Sciatic nerve (tissue), 2 donors: ENCODE measurements at regions not wholly inside any gene's neighbourhood (a gene's known extent, or its start where the extent isn't known, plus 50 kb on each side); places are given as distances from the start of the nearest gene placed in this dataset.
"Not testable (repeated sequence)": the region's sequence is repeated elsewhere in the genome, so short reads cannot be mapped to it uniquely, and the experiment has no call there.

Source experiments
- ATAC-seq: fragments of 200-7000 bp; cut with Tn5 transposase; one replicate; pipeline ENCODE4 v1.9.1; 2020; ENCODE audit warnings: mild to moderate bottlenecking, moderate library complexity
- DNase-seq: peaks from one replicate; pipeline ENCODE4 v3.0.0-alpha.2; 2020; ENCODE audit warnings: low spot score
- intact Hi-C: fragments of 100-400 bp; cut with DNase I; formaldehyde crosslinking; loops from one replicate; pipeline ENCODE4 v1.14.2; 2022
- donor health status: DM: no; HTN: no; CAD: no.
- donor health status: DM: no; HTN: no; CAD: no.

DNA sequence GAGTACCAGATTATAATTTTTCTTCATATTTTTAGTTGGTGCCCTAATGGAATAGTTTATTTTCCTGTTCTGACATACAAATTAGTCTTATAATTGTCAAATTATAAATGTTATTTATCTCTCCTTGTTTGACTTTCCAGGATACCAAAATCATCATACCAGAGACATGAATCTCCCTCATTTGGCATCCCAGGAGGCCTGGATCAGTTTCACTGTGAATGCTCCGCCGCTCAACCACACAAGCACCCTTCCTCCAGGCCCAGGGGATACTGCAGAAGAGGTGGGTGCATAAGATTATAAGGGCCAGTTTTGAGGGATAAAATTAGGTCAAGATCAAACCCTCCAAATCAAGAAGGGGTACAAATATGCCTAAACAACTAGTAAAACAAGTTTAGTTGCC is 1229.3 kb downstream of the CDH12 start:
- DNase-seq (no peak), ATAC-seq (no peak)
- intact Hi-C loops, result no loop called here

DNA sequence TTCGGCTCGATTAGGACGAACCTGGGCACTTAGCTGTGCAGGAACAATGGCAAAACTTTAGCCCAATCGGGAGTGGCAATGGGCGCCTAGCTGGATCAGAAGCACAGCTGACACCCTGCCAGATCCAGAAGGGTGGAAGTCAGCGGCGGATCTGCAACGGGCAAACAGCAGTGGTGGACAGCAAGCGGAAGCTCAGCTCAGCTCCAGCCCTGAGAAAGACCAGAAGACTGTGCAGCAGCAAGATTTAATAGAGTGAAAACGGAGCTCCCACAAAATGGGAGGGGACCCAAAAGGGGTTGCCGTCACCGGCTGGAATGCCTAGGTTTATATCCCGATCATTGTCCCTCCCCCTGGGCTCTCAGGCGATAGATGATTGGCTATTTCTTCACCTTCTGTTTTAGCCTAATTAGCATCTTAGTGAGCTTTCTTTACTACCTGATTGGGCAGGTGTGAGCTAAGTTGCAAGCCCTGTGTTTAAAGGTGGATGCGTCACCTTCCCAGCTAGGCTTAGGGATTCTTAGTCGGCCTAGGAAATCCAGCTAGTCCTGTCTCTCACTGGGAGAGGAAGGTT is 1237.9 kb downstream of the CDH12 start:
- ATAC-seq (no peak), DNase-seq (no peak)
- intact Hi-C loops, result no loop called here

DNA sequence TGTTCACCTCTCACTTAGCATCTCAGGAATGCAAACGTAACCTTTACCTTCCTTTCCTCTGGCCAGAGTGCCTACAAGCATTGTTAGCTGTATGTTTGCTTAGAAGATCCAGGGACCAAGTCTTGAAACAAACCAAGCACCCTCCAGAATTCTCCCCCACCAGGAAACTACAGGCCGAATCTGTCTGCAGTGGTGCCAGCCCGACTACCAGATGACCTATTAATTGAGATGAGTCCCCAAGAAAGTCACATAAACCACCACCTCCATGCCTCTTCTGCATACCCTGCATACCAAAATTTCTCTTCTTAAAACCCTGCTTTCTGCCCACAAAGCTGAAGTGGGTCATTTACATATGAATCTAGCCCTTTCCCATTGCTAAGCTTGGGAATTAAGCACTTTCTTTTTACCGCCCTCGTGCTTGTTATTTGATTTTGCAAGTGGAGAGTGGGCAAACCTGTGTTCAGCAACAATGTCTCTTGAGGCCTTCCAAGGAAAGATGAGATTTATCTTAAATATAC is 1239.1 kb downstream of the CDH12 start:
- ATAC-seq, result no peak
- intact Hi-C loops, result no loop called here
- DNase-seq, result no peak

DNA sequence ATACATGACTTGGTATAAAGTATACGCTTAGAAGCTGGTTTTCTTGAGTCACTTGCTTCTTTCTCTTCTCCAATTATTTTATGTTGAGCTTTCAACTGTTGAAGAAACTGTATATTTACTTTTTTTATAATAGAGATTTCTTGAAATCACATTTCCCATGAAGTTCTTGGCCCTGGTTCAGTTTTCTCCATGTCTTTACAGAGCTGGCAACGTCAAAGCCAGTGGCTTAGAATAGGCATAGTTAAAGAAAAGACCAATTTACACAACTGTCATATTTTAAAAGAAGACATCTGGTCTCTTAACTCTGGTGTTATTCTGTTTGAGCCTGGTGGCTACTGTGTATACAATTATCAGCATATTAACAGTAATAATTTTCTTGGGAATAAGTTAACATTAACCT is 1249.3 kb downstream of the CDH12 start:
- ATAC-seq (no peak), DNase-seq (no peak)
- intact Hi-C loops, result no loop called here

DNA sequence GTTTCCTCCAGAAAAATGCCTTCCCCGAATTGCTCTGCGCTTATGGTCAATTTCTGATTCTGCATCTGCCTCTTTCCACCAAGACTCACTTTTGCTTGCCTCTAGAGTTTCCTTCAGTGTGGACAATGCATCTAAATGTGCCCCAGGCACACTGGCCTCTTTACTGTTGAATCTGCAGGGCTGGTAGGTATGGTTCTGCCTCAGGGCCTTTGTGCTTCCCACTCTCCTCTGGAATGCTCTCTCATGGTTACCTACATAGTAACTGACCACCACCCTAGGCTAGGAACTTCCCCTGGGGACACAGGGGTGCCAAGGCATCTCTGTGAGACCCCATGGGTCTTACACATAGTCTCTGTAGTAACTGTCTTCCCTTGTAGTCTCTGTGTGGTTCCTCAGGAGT is 1258.6 kb downstream of the CDH12 start:
- ATAC-seq (no peak), DNase-seq (no peak)
- intact Hi-C loops, result no loop called here

DNA sequence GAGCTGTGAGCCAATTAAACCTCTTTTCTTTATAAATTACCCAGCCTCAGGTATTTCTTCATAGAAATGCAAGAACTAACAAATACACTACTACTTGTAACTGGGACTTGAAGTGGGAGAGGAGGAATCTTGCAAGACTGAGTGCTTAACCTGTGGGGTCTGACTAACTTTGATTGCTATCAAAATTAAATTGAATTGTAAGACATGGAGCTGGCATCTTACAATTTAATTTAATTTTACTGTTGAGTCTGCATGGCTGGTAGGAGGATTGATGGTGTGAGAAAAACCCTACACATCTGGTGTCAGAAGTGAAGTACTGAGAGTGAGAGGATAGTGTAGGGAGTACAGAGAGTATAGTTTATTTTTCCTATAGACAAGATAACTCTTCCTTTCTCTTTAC is 1259.9 kb downstream of the CDH12 start:
- intact Hi-C loops, result no loop called here
- DNase-seq (no peak), ATAC-seq (no peak)

DNA sequence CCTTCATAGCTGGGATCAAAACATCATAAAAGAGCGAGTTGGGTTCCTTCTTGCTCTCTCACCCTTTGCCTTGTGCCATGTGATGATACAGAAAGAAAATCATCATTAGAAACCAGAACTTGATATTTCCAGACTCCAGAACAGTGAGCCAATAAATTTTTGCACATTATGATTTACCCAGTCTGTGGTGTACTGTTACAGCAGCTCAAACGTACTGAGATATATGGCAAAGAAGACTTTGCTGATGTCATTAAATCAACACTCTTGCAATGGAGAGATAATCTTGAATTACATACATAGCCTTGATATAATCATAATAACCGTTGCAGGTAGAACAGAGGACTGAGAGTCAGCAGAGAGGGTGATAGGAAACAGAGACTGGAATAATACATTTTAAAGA is 1271.6 kb downstream of the CDH12 start:
- no peak for DNase-seq
- no peak for ATAC-seq
- intact Hi-C loops, result no loop called here

DNA sequence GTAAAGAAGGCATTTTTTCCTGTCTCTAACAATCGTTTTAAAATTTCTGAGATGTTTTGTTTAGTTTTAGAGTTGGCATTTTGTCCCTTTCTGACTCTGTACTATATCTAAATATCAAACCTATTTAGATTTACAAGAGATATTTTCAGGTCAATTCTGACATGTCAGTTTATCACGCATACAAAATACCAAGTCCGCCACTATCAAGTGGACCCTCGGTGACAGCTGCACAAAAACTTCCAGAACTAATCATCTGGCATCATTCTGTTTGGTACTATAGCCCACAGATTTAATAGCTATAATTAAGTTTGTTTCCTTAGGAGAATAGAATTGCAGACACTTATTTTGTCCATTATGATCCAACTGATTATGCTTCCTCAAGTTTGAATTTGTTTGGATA is 1278.2 kb downstream of the CDH12 start:
- intact Hi-C loops, result no loop called here
- no peak for DNase-seq
- no peak for ATAC-seq

DNA sequence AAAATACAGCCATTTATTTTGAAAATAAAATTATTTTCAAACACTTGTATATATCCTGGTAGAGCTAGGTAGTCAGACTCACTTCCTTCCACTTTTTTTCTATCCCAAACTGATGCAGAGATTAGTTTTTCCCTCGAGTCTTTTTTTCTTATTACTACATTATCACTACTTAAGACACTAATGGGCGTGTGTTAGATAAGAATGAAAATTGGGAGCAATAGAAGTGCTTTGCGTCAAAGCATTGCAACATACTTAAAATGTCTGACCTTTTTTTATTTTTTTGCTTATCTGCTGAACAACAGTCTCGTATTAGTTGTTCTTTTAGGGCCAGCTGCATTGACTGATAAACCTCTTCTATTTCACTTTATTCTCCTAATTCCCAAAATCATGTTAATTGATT is 1278.7 kb downstream of the CDH12 start:
- DNase-seq, result no peak
- intact Hi-C loops, result no loop called here
- no peak for ATAC-seq

DNA sequence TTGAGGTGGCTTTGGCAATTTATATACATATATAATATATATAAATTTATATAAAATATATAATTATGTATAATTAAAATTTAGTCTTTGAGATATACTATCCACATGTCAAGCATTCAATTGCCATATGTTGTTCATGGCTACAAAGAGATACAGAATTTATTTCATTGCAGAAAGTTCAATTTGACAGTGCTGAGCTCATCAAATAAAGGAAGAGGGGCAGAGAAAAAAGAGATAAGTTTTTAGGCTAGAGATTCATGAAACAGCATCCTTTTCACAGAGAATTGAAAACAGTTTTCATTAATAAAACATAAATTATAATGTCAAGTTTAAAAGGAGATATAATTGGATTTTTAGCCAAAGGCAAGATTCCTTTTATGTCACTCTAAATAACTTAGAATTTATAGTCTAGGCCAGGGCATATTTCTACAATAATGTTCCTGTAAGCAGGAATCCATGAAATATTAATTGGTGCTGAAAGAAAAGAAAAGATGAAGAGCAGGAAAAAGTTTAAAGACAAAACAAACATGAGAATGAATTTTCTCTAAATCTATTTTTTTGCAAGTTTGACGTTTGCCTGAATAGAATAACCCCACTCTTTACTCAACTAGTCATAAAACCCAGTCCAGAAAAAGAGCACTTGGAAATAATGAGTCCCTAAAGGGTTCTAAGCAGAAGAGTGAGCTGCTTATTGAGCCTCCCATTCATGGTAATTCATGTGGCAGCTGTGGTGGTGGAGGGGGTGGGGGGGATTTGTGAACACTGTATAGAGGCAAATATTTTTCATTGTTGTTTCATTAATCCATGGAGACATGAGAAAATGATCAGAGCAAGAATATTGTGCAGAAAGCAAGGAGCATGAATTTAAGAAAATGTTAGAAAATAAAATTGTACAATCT is 1279.5 kb downstream of the CDH12 start:
- ATAC-seq, result no peak
- intact Hi-C loops, result no loop called here
- no peak for DNase-seq

DNA sequence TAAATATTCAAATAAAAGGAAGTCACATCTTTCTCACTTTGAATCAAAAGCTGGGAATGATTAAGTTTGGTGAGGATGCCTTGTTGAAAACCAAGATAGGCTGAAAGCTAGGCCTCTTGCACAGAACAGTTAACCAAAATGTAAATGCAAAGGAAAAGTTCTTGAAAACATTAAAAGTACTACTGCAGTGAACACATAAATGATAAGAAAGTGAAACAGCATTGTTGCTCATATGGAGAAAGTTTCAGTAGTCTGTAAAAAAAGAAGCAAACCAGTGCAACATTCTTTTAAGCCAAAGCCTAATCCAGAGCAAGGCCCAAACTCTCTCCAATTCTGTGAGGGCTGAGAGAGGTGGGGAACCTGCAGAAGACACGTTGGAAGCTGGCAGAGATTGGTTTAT is 1281.9 kb downstream of the CDH12 start:
- ATAC-seq, DNase-seq, intact Hi-C loops: not testable (repeated sequence)

DNA sequence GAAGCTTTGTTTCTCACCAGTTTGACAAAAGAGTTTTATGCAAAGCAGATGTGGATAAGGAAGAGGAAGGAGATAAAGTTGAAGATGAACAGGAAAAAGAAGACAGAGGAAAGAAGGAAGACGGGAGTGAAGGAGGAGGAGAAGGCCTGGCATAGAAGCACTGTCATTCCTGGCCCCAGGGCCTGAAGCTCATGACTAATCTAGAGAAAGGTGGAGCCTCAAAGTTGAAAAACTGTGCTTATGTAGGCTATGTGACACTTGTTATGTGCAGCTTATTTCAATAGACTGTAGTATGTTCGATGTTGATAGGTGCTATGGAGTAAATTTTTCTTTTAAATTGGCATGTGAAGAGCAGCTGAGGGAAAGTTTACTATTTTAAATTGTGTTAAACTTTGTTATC is 1294.0 kb downstream of the CDH12 start:
- ATAC-seq, intact Hi-C loops, DNase-seq: not testable (repeated sequence)

DNA sequence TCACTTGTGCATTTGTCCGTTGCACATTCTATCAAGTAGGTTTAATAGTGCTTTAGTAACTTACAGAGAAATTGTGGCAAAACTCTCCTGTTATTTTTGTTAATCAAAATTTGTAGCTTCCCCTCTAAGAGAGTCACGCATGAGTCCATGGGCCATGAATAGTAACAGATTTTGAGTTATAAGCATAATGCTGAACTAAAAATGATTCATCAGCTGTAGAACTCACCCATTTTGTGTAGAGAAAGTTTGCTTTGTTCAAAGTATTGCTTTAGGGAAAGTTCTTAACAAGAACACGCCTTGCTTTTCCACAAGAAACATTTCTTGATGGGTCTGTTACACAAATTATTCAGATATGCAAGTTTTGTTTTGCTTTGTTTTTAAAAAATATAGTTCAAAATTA is 1300.9 kb downstream of the CDH12 start:
- ATAC-seq, DNase-seq, intact Hi-C loops: not testable (repeated sequence)

DNA sequence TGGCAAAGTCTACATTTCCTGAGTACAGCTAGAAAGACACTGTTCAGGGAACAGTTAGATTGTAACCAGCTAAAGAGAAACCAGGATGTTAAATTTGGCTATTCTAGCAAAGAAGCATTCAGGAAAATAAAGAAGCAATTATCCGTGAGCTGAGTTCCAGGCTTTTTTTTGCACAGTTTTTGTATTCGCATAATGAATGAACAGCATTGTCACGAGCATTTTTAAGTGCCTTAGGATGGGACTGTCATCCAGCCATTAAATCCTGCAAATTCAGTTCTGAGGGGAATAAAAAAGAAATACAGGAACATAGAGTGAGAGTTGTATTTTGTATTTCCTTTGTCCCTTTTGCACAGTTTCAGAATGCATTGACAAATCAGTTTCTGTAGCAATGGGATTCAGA is 1302.2 kb downstream of the CDH12 start:
- ATAC-seq, intact Hi-C loops, DNase-seq: not testable (repeated sequence)

DNA sequence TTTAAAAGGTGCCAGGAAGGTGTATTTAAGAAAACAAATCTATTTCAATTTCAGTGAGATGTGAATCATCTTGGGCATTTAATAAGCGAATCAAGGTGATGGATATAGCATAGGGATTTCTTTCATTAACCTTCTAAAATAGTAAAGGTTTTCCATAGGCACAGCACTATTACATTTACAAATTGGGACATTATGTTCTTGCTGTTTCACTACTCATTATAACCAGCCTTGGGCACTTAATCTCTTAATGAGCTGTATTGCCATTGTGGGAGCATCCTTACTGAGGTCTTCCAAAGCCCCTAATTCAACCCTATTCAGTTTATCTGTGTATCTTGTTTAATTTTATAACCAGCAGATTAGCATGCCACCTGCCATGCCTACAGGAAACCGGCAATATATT is 1305.5 kb downstream of the CDH12 start:
- ATAC-seq, intact Hi-C loops: not testable (repeated sequence)

DNA sequence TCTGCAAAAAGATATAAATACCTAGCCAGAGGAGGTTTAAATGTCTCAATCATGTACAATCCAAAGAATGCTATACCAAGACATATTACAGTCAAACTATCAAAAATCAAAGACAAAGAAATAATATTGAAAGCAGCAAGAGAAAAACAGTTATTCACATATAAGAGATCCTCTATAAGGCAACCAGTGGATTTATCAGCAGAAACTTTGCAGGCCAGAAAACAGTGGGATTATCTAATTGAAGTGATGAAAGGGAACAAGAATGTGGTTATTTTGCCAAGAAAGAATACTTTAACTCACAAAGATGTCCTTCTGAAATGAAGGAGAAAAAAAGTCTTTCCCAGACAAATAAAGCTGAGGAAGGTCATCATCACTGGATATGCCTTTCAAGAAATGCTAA is 1318.0 kb downstream of the CDH12 start:
- ATAC-seq, intact Hi-C loops, DNase-seq: not testable (repeated sequence)

More for the DNA sequence above, 1305.5 kb downstream of the CDH12 start:
- not testable (repeated sequence) for DNase-seq

DNA sequence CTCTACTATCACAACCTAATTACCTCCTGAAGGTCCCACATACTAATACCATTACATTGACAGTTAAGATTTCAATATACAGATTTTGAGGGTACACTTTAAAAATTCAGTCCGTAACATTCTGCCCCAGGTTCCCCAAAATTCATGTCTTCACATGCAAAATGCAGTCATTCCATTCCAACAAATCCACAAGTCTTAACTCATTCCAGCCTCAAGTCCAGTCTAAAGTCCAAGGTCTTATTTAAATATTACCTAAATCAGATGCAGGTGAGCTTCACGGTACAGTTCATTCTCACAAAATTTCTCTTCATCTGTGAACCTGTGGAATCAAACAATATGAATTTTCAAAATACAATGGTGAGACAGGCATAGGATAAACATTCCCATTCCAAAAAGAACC is 1332.0 kb downstream of the CDH12 start:
- ATAC-seq, intact Hi-C loops, DNase-seq: not testable (repeated sequence)

DNA sequence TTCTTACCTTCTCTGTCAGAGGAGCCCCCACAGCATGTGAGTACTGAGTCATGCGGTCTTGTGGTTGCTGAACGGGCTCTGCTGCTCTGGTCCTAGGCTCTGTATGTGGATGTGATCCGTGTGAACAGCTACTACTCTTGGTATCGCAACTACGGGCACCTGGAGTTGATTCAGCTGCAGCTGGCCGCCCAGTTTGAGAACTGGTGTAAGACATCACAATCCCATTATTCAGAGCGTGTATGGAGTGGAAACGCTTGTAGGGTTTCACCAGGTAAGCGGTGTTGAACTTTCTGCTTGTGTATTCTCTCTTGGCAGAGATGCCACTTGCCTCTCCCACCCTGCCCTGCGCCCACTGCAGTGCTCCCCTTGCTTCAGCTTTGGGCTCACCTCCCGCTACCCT is 1356.2 kb downstream of the CDH12 start:
- intact Hi-C loops, ATAC-seq: not testable (repeated sequence)
- DNase-seq, result peak; percentile 42

DNA sequence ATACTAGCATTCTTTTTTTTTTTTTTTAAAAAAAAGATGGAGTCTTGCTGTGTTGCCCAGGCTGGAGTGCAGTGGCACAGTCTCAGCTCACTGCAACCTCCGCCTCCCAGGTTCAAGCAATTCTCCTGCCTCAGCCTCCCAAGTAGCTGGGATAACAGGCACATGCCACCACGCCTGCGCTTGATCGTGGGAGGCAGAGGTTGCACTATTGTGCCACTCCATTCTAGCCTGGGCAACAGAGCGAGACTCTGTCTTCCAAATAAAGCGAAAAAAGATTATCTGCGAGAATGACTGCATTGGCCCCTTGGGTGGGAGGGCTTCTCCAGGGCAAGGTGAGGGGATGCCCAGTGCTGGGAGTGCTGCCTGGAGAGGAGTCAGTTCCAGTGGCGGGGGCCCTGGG is 1357.1 kb downstream of the CDH12 start:
- DNase-seq, ATAC-seq, intact Hi-C loops: not testable (repeated sequence)

DNA sequence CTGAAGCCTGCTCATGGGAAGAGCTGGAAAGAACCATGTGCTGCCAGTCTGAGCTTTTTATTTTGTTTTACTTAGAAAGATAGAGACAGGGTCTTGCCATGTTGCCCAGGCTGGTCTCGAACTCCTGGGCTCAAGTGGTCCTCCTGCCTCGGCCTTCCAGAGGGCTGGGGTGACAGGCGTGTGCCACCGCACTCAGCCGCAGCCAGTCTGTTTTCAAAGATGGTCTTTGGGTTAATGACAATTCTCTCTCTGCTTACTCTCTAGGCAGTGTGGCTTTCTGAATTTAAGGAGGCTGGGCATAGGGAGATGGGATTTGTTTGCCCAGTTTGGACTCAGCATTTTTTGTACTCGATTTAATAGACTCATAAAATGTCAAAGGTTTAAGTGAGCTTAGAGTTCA is 1357.9 kb downstream of the CDH12 start:
- DNase-seq, intact Hi-C loops, ATAC-seq: not testable (repeated sequence)
